ENCODE measurements at regions not wholly inside any gene's neighbourhood (a gene's known extent, or its start where the extent isn't known, plus 50 kb on each side); places are given as distances from the start of the nearest gene placed in this dataset.

DNA sequence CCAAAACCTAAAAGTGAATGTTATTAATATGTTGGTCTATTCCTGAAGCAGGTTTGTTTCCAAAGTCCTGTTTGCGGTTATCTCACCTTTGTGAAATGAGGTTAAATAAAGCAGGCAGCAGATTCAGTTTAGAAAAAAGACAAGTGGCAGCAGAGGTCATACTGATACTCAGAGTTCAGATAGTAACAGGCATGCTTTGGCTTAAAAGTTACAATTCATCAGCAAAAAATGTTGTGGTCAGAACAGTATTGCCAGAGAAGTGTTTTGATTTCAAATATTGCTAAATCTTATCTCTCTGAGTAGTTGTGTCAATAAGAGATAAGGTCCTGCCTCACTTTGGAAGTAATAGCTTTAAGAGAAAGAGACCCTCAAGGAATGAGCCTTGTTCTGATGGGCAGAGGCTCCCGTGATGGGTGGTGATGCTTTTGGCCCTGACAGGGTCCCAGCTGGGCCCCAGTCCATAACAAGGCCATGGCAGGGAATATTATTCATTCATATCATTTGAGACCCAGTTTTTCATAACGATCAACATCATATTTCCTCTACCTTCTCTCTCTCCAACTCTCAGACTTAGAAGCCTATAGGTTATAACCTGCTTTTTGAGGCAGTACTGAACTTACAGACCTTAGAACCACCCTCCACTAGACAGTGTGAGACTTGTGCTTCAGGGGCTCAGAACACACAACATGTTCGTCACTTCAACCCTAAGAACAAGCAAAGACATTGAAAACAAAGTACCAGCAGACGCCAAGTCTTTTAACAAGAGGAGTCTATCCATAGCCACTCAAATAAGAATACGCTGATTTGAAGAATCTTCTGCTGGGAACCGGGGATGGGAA is 58.5 kb upstream of the AHR start:
- TF ChIP-seq, protein P1, sequence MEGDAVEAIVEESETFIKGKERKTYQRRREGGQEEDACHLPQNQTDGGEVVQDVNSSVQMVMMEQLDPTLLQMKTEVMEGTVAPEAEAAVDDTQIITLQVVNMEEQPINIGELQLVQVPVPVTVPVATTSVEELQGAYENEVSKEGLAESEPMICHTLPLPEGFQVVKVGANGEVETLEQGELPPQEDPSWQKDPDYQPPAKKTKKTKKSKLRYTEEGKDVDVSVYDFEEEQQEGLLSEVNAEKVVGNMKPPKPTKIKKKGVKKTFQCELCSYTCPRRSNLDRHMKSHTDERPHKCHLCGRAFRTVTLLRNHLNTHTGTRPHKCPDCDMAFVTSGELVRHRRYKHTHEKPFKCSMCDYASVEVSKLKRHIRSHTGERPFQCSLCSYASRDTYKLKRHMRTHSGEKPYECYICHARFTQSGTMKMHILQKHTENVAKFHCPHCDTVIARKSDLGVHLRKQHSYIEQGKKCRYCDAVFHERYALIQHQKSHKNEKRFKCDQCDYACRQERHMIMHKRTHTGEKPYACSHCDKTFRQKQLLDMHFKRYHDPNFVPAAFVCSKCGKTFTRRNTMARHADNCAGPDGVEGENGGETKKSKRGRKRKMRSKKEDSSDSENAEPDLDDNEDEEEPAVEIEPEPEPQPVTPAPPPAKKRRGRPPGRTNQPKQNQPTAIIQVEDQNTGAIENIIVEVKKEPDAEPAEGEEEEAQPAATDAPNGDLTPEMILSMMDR (IDR thresholded peaks at IDR 0.05), result no peak
- TF ChIP-seq ESRRA (IDR thresholded peaks at IDR 0.05; ENCODE audit: borderline replicate concordance, low read length), result peak; percentile 43; the same call in 1 of the 2 replicates
- TF ChIP-seq RARB (CRISPR knock-in tag; IDR thresholded peaks at IDR 0.05), result 0 out of 2 replicates have a peak, but pooled peaks have one; percentile 46
- TF ChIP-seq, protein P2, sequence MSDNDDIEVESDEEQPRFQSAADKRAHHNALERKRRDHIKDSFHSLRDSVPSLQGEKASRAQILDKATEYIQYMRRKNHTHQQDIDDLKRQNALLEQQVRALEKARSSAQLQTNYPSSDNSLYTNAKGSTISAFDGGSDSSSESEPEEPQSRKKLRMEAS (IDR thresholded peaks at IDR 0.05), result peak; percentile 77
- no peak for TF ChIP-seq CHD2 (IDR thresholded peaks at IDR 0.05; ENCODE audit: low read length, partially characterized antibody)
- TF ChIP-seq EP300 (IDR thresholded peaks at IDR 0.05), result peak; percentile 69 to 80; a peak in 4 of 5 replicates
- TF ChIP-seq TFCP2L1 (CRISPR knock-in tag; IDR thresholded peaks at IDR 0.05), result no peak
- TF ChIP-seq HDAC2 (IDR thresholded peaks at IDR 0.05), result no peak
- no peak for TF ChIP-seq POLR2A (IDR thresholded peaks at IDR 0.05; ENCODE audit: low read length)
- TF ChIP-seq, protein P3, sequence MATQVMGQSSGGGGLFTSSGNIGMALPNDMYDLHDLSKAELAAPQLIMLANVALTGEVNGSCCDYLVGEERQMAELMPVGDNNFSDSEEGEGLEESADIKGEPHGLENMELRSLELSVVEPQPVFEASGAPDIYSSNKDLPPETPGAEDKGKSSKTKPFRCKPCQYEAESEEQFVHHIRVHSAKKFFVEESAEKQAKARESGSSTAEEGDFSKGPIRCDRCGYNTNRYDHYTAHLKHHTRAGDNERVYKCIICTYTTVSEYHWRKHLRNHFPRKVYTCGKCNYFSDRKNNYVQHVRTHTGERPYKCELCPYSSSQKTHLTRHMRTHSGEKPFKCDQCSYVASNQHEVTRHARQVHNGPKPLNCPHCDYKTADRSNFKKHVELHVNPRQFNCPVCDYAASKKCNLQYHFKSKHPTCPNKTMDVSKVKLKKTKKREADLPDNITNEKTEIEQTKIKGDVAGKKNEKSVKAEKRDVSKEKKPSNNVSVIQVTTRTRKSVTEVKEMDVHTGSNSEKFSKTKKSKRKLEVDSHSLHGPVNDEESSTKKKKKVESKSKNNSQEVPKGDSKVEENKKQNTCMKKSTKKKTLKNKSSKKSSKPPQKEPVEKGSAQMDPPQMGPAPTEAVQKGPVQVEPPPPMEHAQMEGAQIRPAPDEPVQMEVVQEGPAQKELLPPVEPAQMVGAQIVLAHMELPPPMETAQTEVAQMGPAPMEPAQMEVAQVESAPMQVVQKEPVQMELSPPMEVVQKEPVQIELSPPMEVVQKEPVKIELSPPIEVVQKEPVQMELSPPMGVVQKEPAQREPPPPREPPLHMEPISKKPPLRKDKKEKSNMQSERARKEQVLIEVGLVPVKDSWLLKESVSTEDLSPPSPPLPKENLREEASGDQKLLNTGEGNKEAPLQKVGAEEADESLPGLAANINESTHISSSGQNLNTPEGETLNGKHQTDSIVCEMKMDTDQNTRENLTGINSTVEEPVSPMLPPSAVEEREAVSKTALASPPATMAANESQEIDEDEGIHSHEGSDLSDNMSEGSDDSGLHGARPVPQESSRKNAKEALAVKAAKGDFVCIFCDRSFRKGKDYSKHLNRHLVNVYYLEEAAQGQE (IDR thresholded peaks at IDR 0.05), result no peak
- peak; percentile 97 for TF ChIP-seq JUNB (IDR thresholded peaks at IDR 0.05)
- TF ChIP-seq, protein P4, sequence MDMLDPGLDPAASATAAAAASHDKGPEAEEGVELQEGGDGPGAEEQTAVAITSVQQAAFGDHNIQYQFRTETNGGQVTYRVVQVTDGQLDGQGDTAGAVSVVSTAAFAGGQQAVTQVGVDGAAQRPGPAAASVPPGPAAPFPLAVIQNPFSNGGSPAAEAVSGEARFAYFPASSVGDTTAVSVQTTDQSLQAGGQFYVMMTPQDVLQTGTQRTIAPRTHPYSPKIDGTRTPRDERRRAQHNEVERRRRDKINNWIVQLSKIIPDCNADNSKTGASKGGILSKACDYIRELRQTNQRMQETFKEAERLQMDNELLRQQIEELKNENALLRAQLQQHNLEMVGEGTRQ (IDR thresholded peaks at IDR 0.05), result no peak
